PC-9 (cell line): ENCODE measurements at regions not wholly inside any gene's neighbourhood (a gene's known extent, or its start where the extent isn't known, plus 50 kb on each side); places are given as distances from the start of the nearest gene placed in this dataset.

Source experiments
- BruUV-seq: library from RNA; stranded (reverse); fragments of 400-500 nt; replicated peaks from 2 replicates; lab custom pipeline; 2021; lab: Mats Ljungman, UMichigan
- CTCF ChIA-PET: fragments of 300-600 bp; sonication (Branson Sonifier 250); formaldehyde crosslinking; loops from one replicate; lab custom pipeline; 2022; ENCODE audit warnings: antibody characterized with exemption; lab: Charles Lee
- POLR2A ChIA-PET: fragments of 300-600 bp; sonication (Branson Sonifier 250); formaldehyde crosslinking; loops from one replicate; lab custom pipeline; 2022; ENCODE audit warnings: antibody characterized with exemption; ENCODE audit not compliant: unreplicated experiment; lab: Charles Lee
- DNase-seq, 2 experiments: peaks; one replicate each; pipeline versions ENCODE4 v3.0.0 to v3.0.0-alpha.2; 2015 to 2022; ENCODE audit warnings: mixed read lengths in 1 of 2
- H2AFZ ChIP-seq: fragments of 200-600 bp; sonication (generic); 2 replicates; pipeline ENCODE4 v1.8.1; 2017; ENCODE audit warnings: antibody characterized with exemption
- H3F3A ChIP-seq: fragments of 200-600 bp; sonication (generic); 2 replicates; pipeline ENCODE4 v1.8.1; 2017; ENCODE audit warnings: antibody characterized with exemption, mild to moderate bottlenecking, low read depth; ENCODE audit not compliant: insufficient read depth
- H3K27ac ChIP-seq: fragments of 200-600 bp; sonication (generic); 2 replicates; pipeline ENCODE4 v1.6.1; 2016; ENCODE audit warnings: mixed run types
- H3K27me3 ChIP-seq: fragments of 200-600 bp; sonication (generic); 2 replicates; pipeline ENCODE4 v1.6.1; 2016; ENCODE audit warnings: low read depth, mixed run types; ENCODE audit not compliant: insufficient read depth
- H3K36me3 ChIP-seq: fragments of 200-600 bp; sonication (generic); 2 replicates; pipeline ENCODE4 v1.6.1; 2016; ENCODE audit warnings: low read depth, mixed run types
- H3K4me1 ChIP-seq: fragments of 200-600 bp; sonication (generic); replicated peaks from 2 replicates; pipeline ENCODE4 v1.6.1; 2016; ENCODE audit warnings: mixed run types; ENCODE audit not compliant: insufficient read depth
- H3K4me2 ChIP-seq: fragments of 200-600 bp; sonication (generic); 2 replicates; pipeline ENCODE4 v1.6.1; 2017; ENCODE audit warnings: mixed run types
- H3K4me3 ChIP-seq: fragments of 200-600 bp; sonication (generic); 2 replicates; pipeline ENCODE4 v1.6.1; 2016; ENCODE audit warnings: mixed run types
- H3K79me2 ChIP-seq: fragments of 200-600 bp; sonication (generic); 2 replicates; pipeline ENCODE4 v1.6.1; 2017; ENCODE audit warnings: low read depth, mixed run types
- H3K9me2 ChIP-seq: fragments of 200-600 bp; sonication (generic); 2 replicates; pipeline ENCODE4 v1.8.1; 2017; ENCODE audit warnings: mild to moderate bottlenecking; ENCODE audit not compliant: insufficient read depth
- H3K9me3 ChIP-seq: fragments of 200-600 bp; sonication (generic); 2 replicates; pipeline ENCODE4 v1.8.1; 2016; ENCODE audit warnings: low read depth; ENCODE audit not compliant: insufficient read depth
- H4K20me1 ChIP-seq: fragments of 200-600 bp; sonication (generic); 2 replicates; pipeline ENCODE4 v1.8.1; 2017; ENCODE audit not compliant: insufficient read depth
- CTCF ChIP-seq: fragments of 200-600 bp; sonication (generic); conservative IDR thresholded peaks from 2 replicates; pipeline ENCODE4 v1.6.1; 2017; ENCODE audit warnings: mixed run types, antibody characterized with exemption, mild to moderate bottlenecking, moderate library complexity
- EZH2 ChIP-seq: fragments of 200-600 bp; sonication (generic); IDR thresholded peaks from 2 replicates; pipeline ENCODE4 v1.8.0; 2017; ENCODE audit warnings: antibody characterized with exemption, low read depth
- intact Hi-C: fragments of 100-400 bp; cut with micrococcal nuclease; formaldehyde crosslinking; loops from one replicate; pipeline ENCODE4 v1.10.0; 2022; ENCODE audit not compliant: unreplicated experiment

DNA sequence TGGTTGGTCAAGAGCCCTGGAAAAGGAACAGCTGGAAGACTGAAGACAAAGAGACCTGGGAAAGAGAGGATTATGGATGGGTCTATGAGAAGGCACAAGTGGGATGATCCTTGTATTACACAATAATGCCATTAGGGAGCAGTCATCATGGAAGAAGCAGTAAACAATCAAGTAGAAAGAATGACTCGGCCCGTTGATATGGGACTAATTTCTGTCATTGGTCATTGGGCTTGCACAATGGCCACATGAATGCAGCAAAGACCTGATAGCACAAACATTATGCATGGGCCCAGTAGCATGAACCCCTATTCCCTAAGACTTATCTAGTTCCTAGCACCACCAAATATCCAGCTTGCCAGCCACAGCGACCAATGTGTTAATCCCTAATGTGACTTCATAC lies 390.3 kb upstream of the ZNF507 start:
- POLR2A ChIA-PET = no interaction called here
- Histone ChIP-seq H3K9me3 (no peaks in the 10 kb centered on the region), H4K20me1 (no peaks in the 10 kb centered on the region), H3K4me2 (no peak overlapping the region), H3K27me3 (peaks cover 39% of the 10 kb centered on the region), H3K27ac (no peak overlapping the region), H3K4me3 (no peak overlapping the region), H2AFZ (no peak overlapping the region), H3K4me1 (no peaks in the 10 kb centered on the region), H3F3A (no peaks in the 10 kb centered on the region), H3K9me2 (no peaks in the 10 kb centered on the region), H3K79me2 (no peaks in the 10 kb centered on the region), H3K36me3 (no peaks in the 10 kb centered on the region)
- intact Hi-C loops = no loop called here
- TF ChIP-seq CTCF = no peak
- TF ChIP-seq EZH2 = no peak
- BruUV-seq = no TSS peak
- DNase-seq = no peak
- CTCF ChIA-PET = no interaction called here

DNA sequence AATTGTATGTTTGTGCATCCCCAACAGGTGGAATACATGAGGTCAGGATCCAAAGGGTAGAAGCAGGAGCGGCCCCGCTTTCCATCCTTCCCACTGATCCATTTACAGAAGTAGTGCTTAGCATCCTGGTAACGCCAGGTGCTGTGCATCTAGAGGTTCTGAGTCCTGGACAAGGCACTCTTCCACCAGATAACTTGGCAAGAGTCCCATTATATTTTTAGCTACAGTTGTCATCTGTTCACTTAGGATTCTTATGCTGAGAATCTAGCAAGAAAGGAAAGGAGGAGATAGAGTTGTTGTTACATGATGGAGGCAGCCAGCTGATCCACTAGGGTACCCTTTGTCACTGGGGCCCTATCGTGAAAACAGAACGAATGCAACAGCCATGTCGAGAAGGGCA lies 389.5 kb upstream of the ZNF507 start:
- Histone ChIP-seq H3K4me2 (no peak overlapping the region), H3F3A (no peaks in the 10 kb centered on the region), H3K4me1 (no peaks in the 10 kb centered on the region), H3K27ac (no peak overlapping the region), H3K27me3 (peaks cover 40% of the 10 kb centered on the region), H3K4me3 (no peak overlapping the region), H3K9me2 (no peaks in the 10 kb centered on the region), H4K20me1 (no peaks in the 10 kb centered on the region), H2AFZ (no peak overlapping the region), H3K36me3 (no peaks in the 10 kb centered on the region), H3K9me3 (no peaks in the 10 kb centered on the region), H3K79me2 (no peaks in the 10 kb centered on the region)
- ChIA-PET CTCF (no interaction called here), POLR2A (no interaction called here)
- DNase-seq = no peak
- TF ChIP-seq CTCF = no peak
- intact Hi-C loops = no loop called here
- no TSS peak for BruUV-seq

- H3K9me3 ChIP-seq = no peaks in the 10 kb centered on the region
- peaks cover 49% of the 10 kb centered on the region for H3K27me3 ChIP-seq
- H2AFZ ChIP-seq = no peak overlapping the region
- POLR2A ChIA-PET = no interaction called here
- TF ChIP-seq EZH2 (no peak), CTCF (no peak)
- H3K4me1 ChIP-seq = no peaks in the 10 kb centered on the region
- intact Hi-C loops = no loop called here
- no peak for DNase-seq
- no peak overlapping the region for H3K4me2 ChIP-seq
- BruUV-seq = no TSS peak
- no peak overlapping the region for H3K27ac ChIP-seq
- H3K9me2 ChIP-seq = no peaks in the 10 kb centered on the region
- CTCF ChIA-PET = no interaction called here
- no peak overlapping the region for H3K4me3 ChIP-seq
- H3K79me2 ChIP-seq = no peaks in the 10 kb centered on the region
- no peaks in the 10 kb centered on the region for H4K20me1 ChIP-seq
- H3F3A ChIP-seq = no peaks in the 10 kb centered on the region
- H3K36me3 ChIP-seq = no peaks in the 10 kb centered on the region
Measured at GRCh38 chr19:31956771-31957392, 388.5 kb upstream of the ZNF507 start.
